Muscle of back (tissue), 3 donors: ENCODE measurements at regions not wholly inside any gene's neighbourhood (a gene's known extent, or its start where the extent isn't known, plus 50 kb on each side); places are given as distances from the start of the nearest gene placed in this dataset.
A peak's percentile ranks its signal among the peaks of the same experiment; 100 is the strongest.
"Not testable (repeated sequence)": the region's sequence is repeated elsewhere in the genome, so short reads cannot be mapped to it uniquely, and the experiment has no call there.

Experiments
- DNase-seq, 3 donors: peaks; one replicate each; pipeline versions ENCODE4 v3.0.0 to v3.0.0-alpha.2; 2013

DNA sequence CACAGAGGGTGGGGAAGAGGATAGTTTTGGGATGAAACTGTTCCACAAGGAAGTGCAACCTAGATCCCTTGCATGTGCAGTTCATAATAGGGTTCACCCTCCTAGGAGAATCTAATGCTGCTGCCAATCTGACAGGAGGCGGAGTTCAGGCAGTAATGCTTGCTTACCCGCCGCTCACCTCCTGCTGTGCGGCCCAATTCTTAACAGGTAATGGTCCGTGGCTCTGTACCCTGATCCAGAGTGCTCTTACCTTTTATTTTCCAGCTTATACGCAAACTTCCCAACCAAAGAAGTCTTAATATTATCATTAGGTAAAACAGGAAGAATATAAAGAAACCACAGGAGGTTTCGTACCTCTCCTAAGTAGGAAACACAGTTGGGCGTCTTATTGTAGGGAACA lies 82.7 kb upstream of the CD302 start:
- DNase-seq = no peak

DNA sequence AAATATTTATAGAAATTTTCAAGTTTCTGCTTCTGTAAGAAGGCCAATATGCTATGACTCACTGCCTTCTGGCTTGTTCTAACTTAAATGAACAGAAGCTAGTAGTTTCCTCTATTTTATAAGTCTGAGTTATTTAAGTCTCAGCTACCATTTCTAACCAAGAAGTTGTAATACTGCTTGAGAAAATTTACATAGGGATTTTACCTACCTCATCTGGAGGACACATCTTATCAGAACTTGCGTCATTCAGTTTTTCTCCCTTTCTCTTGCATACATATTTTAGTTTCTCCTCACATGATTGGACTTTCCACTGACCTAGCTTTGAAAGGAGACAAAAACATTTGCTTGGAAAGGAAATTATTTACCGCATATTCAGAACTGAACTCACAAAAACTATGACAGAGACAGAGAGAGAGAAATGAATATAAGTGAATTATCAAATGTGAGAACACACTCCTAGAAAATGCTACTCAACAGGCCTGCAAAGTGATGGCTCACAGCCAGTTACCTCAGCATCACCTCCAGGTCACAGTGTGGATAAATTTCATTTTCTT lies 81.1 kb upstream of the CD302 start:
- no peak for DNase-seq

DNA sequence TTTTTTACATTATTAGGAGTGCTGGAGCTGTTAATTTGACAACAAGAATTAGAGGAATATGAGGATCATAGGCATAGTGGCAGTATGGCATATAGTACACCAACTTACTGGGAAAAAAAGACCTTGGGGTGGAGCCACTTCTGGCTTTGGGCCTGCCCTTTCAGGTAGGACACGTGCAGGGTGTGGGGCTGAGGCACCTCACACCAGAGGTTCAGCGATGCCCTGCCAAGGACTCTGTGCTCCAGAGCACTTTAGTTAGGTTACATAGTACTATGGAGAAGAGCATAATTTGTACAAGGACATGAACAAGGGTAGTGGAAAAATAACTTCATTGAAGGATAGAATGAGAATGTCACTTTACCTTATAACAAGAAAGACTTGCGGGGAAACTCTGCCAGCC lies 77.1 kb upstream of the CD302 start:
- DNase-seq = no peak

DNA sequence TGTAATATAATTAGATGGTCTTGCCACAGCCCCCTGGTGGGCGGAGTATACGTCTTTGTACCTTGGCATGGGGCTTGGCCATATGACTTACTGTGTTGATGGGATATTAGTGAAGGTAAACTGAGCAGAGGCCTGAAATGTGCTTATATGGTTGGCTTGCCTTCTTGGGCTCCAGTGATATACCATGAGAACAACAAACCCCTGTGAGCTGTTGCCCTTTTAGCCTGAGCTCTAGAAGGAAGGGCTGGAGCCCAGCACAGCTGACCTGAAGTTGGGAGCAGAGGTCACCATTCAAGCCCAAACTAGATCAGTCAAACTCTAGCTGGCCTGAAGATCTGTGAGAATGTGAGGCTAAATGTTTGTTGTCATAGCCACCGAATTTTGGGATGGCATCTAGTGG lies 75.2 kb upstream of the CD302 start:
- DNase-seq = peak in 1 of 3 donors; percentile 15

DNA sequence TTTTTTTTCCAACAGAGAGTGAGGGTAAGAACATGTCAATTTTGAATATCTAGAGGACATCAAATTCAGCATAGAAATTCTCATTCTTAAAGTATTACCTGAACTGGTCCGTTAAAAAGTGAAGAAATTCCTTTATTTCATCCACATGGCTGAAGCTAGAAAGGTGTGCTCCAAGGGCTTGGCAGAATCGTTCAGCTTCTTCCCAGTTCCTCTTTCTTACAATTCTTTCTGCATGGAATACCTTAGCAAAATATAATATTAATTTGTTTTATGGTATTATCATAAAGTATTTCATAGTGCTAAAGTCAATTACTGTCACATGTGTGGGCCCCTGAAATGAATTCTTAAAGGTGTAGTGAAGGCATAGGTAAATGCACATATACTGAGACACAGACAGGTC lies 74.3 kb upstream of the CD302 start:
- DNase-seq = no peak

DNA sequence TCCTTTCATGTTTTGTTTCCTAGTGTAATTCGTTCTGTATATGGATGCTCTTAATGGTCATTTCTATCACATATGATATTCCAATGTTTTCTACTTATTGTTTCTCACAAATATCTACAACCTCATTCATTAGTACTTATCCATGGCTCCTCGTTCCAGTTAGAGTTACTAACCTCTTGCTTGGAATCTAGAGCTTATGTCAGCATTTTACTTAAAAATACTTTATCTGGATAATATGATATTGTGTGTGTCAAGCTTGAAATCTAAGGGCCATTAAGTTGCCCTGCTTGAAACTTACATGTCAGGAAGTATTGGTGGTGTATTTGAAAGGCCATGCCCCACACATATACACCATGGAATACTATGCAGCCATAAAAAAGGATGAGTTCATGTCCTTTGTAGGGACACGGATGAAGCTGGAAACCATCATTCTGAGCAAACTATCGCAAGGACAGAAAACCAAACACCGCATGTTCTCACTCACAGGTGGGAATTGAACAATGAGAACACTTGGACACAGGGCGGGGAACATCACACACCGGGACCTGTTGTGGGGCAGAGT lies 70.7 kb upstream of the CD302 start:
- DNase-seq = not testable (repeated sequence)

DNA sequence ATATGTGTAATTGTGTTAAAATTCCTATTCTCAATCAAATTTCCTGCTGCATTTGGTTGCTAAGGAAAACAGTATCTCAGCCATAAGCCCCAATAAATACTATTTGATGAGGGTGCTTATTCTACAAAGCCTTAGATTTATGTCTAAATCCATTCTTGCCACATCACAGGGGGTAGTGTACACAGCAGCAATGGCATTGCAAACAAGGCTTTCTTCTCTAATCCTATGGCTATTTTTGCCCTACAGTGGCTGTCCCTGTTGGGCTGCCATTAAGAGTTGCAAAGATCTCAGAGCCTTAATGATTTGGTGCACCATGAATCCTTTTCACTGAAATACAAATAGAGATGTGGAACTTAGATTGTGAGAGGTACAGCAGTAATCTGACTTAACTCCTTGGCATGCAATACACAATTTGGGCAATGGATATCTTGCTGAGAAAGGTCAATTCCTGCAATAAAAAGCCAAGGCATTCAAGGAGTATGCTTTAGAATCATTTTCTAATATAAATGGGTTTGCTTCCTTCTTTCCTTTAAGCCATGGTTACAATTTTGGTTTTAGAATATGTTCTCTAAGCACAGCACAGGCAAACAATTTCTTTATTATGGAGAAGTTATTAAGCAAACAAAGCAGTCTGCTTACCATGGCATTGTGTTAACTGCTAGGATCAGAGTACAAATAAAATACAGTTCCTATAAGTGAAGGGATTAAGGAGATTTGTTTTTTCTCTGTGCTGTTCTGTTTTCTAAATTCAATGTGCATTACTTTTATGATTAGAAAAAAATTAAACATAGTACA lies 69.8 kb upstream of the CD302 start:
- DNase-seq = no peak

DNA sequence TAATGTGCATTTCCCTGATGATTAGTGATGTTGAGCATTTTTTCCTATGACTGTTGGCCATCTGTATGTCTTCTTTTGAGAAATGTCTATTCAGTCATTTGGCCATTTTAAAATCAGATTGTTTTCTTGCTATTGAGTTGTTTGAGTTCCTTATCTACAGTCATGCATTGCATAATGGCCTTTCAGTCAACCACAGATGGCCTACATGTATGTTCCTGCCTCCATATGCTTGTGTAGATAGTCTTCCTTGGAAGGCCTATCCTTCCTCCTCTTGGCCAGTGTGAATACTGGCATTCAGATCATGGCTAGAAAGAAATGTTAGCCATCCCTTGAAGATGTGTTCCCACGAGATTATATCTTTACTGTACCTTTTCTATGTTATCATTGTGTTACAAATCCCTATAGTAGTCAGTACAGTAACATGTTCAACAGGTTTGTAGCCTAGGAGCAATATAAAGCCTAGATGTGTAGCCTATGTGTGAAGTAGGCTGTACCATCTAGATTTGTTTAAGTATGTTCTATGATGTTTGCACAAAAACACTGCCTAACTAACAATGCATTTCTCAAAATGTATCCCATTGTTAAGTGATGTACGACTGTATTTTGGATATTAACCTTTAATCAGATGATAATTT lies 65.6 kb upstream of the CD302 start:
- DNase-seq = no peak

DNA sequence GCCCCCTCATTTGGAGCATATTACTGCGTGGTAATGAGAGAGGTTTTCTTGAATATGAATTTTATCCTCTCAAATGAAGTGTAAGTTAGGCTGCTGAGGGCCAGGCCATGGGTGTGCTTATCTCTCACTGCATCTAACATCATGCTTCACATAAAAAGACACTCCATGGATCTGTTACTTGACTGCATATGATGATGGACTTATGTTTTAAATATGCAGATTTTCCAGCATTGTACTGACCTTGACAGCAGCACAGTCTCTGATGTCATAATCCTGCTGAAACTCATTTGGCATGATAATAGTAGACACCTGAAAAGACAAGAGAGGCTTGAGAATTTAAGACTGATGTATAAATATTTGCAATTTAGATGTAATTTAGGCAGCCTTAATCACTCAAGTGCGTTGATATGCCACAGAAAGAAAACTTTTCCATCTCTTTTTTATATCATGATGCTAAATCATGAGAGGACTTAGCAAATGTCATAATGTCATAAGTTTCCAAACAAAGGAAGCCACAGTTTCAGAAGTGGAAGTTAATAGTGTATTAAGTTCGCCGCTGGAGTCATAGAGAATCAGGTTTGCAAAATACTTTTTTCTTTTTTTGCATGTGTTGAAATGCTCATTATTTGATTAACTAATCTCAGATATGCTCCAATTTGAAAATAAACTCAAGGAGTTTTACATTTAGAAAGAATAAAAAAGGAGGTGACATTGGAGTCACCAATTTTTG lies 62.7 kb upstream of the CD302 start:
- no peak for DNase-seq

DNA sequence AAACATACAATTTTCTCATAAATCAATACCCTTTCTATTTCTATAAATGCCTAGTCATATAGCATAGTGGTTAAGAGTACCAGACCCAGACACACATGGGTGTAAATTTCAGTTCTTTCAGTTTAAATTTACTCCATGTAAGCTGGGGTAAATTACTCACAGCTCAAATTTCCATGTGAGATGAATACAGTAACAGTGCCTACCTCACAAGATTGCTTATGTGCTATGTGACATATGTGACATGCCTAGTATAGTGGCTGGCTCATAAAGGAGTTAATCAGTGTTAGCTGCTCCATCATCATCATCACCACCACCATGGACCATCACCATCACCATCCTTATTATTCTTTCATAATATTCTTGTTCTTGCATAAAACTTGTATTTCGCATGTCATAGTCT lies 61.6 kb upstream of the CD302 start:
- no peak for DNase-seq

DNA sequence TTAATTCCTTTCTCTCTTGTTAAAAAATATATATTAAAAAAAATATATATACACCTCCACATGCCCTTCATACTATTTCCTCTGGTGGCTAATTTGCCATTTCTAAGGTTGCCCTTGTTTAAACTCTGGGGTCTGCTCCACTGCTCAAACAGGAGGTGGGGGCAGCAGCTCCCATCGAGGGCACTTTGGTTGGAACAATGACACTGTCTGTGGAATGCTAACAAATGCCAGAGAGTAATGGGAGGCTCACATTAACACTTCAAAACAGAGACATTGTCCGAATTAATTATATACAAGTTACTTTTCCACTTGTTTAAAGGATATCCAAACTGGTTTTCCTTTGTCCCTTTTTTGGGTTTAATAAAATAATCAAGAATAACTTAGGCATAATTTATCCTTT lies 58.8 kb upstream of the CD302 start:
- no peak for DNase-seq

DNA sequence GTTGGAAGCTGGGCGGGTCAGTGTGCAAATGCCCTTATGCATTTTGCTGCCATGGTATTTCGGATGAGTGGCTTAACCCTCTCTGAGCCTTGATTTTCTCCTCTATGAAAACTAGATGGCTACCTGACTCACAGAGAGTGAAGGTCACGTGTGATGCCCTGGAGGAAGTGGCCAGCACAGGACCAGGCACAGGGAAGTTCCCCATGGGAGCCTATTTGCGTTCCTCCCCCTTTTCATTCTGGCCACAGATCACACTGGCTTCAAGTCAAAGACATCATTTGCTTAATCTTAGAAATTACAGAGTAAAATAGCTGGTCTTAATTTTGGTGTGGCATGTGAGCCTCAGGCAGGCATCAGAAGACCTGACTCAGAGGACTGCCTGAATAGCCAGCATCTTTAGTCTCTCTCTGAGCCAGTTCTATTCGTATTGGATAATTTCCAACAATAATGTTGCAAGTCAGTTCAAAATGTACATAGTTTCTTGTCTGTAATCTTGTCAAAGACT lies 57.6 kb upstream of the CD302 start:
- no peak for DNase-seq

DNA sequence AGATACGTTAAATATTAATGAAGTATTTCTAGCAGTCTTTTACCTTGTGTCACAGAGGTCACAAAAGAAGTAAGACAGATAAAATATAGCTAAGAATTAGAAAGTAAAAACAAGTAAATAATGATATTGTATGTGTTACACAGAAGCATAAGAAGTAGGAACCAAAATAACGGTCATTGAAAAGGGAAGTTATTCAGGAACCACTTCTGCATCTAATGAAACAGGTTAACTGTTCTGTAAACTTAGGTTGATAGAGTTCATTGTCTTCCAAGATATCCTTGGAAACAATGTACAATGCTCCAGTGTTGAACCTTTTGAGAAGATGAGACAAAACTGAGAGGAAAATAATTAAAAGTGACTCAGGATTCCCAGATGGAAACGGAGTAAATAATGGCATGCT lies 57.1 kb upstream of the CD302 start:
- no peak for DNase-seq

DNA sequence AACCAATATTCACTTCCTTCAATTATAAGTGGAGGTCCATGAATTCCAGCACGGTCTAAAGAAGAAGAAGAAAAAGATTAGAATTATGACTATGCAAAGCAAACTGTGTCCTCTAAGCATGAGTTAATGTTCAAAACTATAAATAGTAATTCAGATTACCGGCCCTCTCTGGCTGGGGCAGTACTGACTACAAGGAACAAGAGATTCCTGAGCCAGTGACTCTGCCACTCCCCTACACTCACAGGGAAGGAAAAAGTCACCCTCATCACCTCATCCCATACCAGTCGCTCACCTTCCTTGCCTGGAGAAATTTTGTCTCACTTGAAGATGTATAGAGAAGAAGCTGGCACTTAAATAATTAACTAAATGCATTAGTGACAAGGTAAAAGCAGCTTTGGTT lies 56.5 kb upstream of the CD302 start:
- no peak for DNase-seq

DNA sequence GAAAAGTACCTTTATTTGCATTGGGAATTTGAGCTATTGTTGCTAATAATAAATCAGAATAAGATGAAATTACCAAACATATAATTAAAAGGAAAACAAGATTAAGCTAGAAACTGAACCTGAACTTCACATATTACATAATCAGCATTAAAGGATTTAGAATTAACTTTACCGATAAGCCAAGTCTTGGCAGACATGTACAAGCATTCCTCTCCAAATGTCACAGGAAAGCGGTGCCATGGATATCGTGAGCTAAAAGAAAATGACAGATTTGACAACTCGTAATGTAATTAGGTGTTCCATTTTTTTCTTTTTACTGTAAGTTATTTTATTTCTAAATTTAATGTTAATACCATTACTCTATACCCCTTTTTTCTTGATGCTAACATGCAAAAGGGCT lies 55.1 kb upstream of the CD302 start:
- DNase-seq = no peak

DNA sequence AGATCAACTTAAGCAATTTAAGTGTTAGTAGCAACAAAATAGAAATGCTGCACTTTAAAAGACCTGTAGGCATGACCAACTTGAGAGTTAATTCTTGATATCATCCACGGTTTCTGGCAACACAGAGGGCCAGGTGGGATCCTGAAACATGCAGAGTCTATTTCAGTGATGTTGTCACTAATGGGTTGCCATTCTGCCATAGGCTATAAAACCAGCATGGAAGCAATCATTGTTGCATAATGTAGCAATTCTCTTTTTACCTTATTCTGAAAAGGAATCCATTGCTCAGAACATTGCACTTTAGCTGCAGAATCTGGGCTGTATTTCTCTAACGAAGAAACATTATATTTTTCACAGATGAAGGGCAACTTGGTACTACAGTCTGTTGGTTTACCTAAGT lies 53.9 kb upstream of the CD302 start:
- no peak for DNase-seq

DNA sequence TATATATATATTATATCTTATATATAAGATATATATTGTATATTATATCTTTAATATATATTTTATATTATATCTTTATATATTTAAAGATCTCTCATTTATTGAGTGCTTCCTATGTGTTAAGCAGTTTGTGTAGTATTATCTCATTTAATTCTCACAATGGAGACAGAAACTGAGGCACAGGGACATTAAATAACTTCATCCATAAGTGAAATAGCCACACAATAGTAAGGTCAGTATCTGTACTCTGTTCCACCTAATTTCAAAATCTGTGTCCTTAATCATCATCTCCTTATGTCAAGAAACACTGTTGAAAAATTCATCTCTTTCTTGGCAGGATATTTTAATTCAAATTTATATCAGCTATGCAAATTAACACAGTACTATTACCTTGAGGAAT lies 52.8 kb upstream of the CD302 start:
- no peak for DNase-seq

DNA sequence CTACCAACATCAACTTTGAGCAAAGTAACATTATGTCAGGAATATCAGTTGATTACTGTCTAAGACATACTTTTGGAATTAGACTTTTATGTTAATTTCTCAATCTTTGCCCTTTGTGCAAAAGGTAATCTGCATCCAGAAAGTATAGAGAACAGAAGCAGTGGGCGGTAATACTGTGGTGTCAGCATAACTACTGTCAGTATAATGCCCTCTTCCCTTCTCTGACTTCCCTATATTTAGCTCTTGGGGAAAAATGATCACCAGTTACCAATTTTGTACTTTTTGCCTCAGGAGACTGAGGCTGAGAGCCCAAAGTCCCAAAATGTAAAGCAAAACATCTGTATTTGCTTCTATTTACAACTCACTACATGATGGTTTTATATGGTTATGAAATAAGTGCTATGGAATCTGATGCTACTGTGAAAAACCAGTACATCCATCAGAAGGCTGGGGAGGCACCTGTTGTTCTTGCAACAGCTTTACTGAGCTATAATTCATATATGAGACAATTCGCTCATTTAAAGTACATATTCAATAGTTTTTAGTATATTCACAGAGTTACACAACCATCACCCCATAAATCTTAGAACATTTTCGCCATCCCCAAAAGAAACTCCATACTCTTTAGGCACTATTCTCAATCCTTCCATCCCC lies 51.3 kb upstream of the CD302 start:
- DNase-seq = no peak
